Right forelimb (tissue), 1 donor: ENCODE measurements at regions not wholly inside any gene's neighbourhood (a gene's known extent, or its start where the extent isn't known, plus 50 kb on each side); places are given as distances from the start of the nearest gene placed in this dataset.
"Not testable (repeated sequence)": the region's sequence is repeated elsewhere in the genome, so short reads cannot be mapped to it uniquely, and the experiment has no call there.

ENCODE experiments used
- DNase-seq: peaks from one replicate; pipeline ENCODE4 v3.0.0-alpha.2; 2018

GRCh38 chr13:67508275-67508674, 278.1 kb upstream of the PCDH9 start:
- DNase-seq: not testable (repeated sequence)

GRCh38 chr13:67506407-67506806, 276.3 kb upstream of the PCDH9 start:
- DNase-seq: no peak

- no peak for DNase-seq
Observed at GRCh38 chr13:67505376-67505775, 275.2 kb upstream of the PCDH9 start.

- DNase-seq: no peak
Observed at GRCh38 chr13:67498948-67499347, 268.8 kb upstream of the PCDH9 start.

- no peak for DNase-seq
Observed at GRCh38 chr13:67493835-67494234, 263.7 kb upstream of the PCDH9 start.

- DNase-seq: no peak
Observed at GRCh38 chr13:67489016-67489415, 258.9 kb upstream of the PCDH9 start.

GRCh38 chr13:67481445-67481844, 251.3 kb upstream of the PCDH9 start:
- no peak for DNase-seq

- no peak for DNase-seq
Observed at GRCh38 chr13:67474115-67474514, 244.0 kb upstream of the PCDH9 start.

GRCh38 chr13:67469623-67470022, 239.5 kb upstream of the PCDH9 start:
- DNase-seq: no peak

GRCh38 chr13:67466569-67466968, 236.4 kb upstream of the PCDH9 start:
- no peak for DNase-seq

GRCh38 chr13:67464154-67464553, 234.0 kb upstream of the PCDH9 start:
- DNase-seq: no peak

GRCh38 chr13:67462098-67462497, 232.0 kb upstream of the PCDH9 start:
- DNase-seq: no peak

GRCh38 chr13:67452526-67452925, 222.4 kb upstream of the PCDH9 start:
- not testable (repeated sequence) for DNase-seq

GRCh38 chr13:67445436-67445835, 215.3 kb upstream of the PCDH9 start:
- DNase-seq: no peak

GRCh38 chr13:67443923-67444322, 213.8 kb upstream of the PCDH9 start:
- no peak for DNase-seq

- no peak for DNase-seq
Observed at GRCh38 chr13:67440236-67440975, 210.3 kb upstream of the PCDH9 start.

GRCh38 chr13:67439365-67439764, 209.2 kb upstream of the PCDH9 start:
- DNase-seq: no peak

GRCh38 chr13:67438465-67438864, 208.3 kb upstream of the PCDH9 start:
- no peak for DNase-seq

- DNase-seq: no peak
Observed at GRCh38 chr13:67437244-67437643, 207.1 kb upstream of the PCDH9 start.

- no peak for DNase-seq
Observed at GRCh38 chr13:67421475-67421874, 191.3 kb upstream of the PCDH9 start.

- DNase-seq: no peak
Observed at GRCh38 chr13:67416047-67416925, 186.2 kb upstream of the PCDH9 start.

- no peak for DNase-seq
Observed at GRCh38 chr13:67410645-67411044, 180.5 kb upstream of the PCDH9 start.

GRCh38 chr13:67408798-67409197, 178.7 kb upstream of the PCDH9 start:
- no peak for DNase-seq

- DNase-seq: no peak
Observed at GRCh38 chr13:67402546-67402945, 172.4 kb upstream of the PCDH9 start.
